ENCODE measurements at regions not wholly inside any gene's neighbourhood (a gene's known extent, or its start where the extent isn't known, plus 50 kb on each side); places are given as distances from the start of the nearest gene placed in this dataset.

GRCh38 chr9:29066141-29066640, 1492.9 kb upstream of the C9orf72 start:
- H2BK12ac ChIP-seq (ENCODE audit: low read length in 2 of 2), result no peak overlapping the region
- H3K18ac ChIP-seq (ENCODE audit: low read depth in 1 of 2, low read length in 2 of 2), result no peak overlapping the region
- no peaks in the 10 kb centered on the region for H3K79me1 ChIP-seq (replicated peaks; ENCODE audit: low read length, poor library complexity, severe bottlenecking)
- no peak overlapping the region for H3K4me3 ChIP-seq (ENCODE audit: insufficient read depth in 1 of 2, low read depth in 1 of 2, low read length in 2 of 2)
- no peak overlapping the region for H4K8ac ChIP-seq (ENCODE audit: low read length)
- H3K4ac ChIP-seq (ENCODE audit: low read depth in 1 of 2, low read length in 2 of 2), result no peak overlapping the region
- no peaks in the 10 kb centered on the region for H3K27me3 ChIP-seq (ENCODE audit: control insufficient read depth in 1 of 2, insufficient read depth in 1 of 2, low read length in 2 of 2)
- no peak overlapping the region for H4K91ac ChIP-seq (ENCODE audit: low read length)
- no peak for DNase-seq
- no peak overlapping the region for H2BK5ac ChIP-seq (ENCODE audit: low read depth, low read length, poor library complexity, severe bottlenecking)
- H3K9me3 ChIP-seq (ENCODE audit: control insufficient read depth, low read length), result no peaks in the 10 kb centered on the region
- no peak overlapping the region for H2BK15ac ChIP-seq (ENCODE audit: low read depth, poor library complexity, severe bottlenecking)
- no peak overlapping the region for H3K14ac ChIP-seq (ENCODE audit: low read length in 2 of 2)
- no peak overlapping the region for H3K23ac ChIP-seq (ENCODE audit: low read length in 2 of 2)
- no peaks in the 10 kb centered on the region for H3K4me1 ChIP-seq (ENCODE audit: control insufficient read depth, insufficient read depth, low read depth, low read length)
- no peak overlapping the region for H2AK5ac ChIP-seq (ENCODE audit: low read length, severe bottlenecking)
- 94% methylated on average over 2 of the region's 3 CpGs for WGBS
- no peak overlapping the region for H2BK120ac ChIP-seq (ENCODE audit: low read depth, low read length)
- no peak overlapping the region for H3K4me2 ChIP-seq (ENCODE audit: low read length, poor library complexity, severe bottlenecking)
- H3K36me3 ChIP-seq (ENCODE audit: control insufficient read depth in 1 of 2, insufficient read depth in 2 of 2, low read depth in 1 of 2, low read length in 2 of 2), result no peaks in the 10 kb centered on the region
- no peak overlapping the region for H2AFZ ChIP-seq (ENCODE audit: low read depth, low read length)
- no peak overlapping the region for H3K27ac ChIP-seq (ENCODE audit: low read length, poor library complexity, severe bottlenecking)
- no peak overlapping the region for H3K9ac ChIP-seq (ENCODE audit: low read length)

GRCh38 chr9:29068461-29068860, 1495.2 kb upstream of the C9orf72 start:
- no peak overlapping the region for H2BK15ac ChIP-seq (ENCODE audit: low read depth, poor library complexity, severe bottlenecking)
- H3K27me3 ChIP-seq (ENCODE audit: control insufficient read depth in 1 of 2, insufficient read depth in 1 of 2, low read length in 2 of 2), result peaks cover 0 to 3% of the 10 kb centered on the region in 2 experiments
- no peak overlapping the region for H3K4me2 ChIP-seq (ENCODE audit: low read length, poor library complexity, severe bottlenecking)
- H2AFZ ChIP-seq (ENCODE audit: low read depth, low read length), result no peak overlapping the region
- WGBS, result no CpG with 5 or more reads among the region's 2 CpGs
- no peak overlapping the region for H2BK5ac ChIP-seq (ENCODE audit: low read depth, low read length, poor library complexity, severe bottlenecking)
- H3K4me3 ChIP-seq (ENCODE audit: insufficient read depth in 1 of 2, low read depth in 1 of 2, low read length in 2 of 2), result no peak overlapping the region
- H4K91ac ChIP-seq (ENCODE audit: low read length), result no peak overlapping the region
- no peak overlapping the region for H3K4ac ChIP-seq (ENCODE audit: low read depth in 1 of 2, low read length in 2 of 2)
- no peaks in the 10 kb centered on the region for H3K9me3 ChIP-seq (ENCODE audit: control insufficient read depth, low read length)
- no peak overlapping the region for H2AK5ac ChIP-seq (ENCODE audit: low read length, severe bottlenecking)
- H3K4me1 ChIP-seq (ENCODE audit: control insufficient read depth, insufficient read depth, low read depth, low read length), result no peaks in the 10 kb centered on the region
- no peaks in the 10 kb centered on the region for H3K36me3 ChIP-seq (ENCODE audit: control insufficient read depth in 1 of 2, insufficient read depth in 2 of 2, low read depth in 1 of 2, low read length in 2 of 2)
- no peak overlapping the region for H3K14ac ChIP-seq (ENCODE audit: low read length in 2 of 2)
- H2BK12ac ChIP-seq (ENCODE audit: low read length in 2 of 2), result no peak overlapping the region
- H2BK120ac ChIP-seq (ENCODE audit: low read depth, low read length), result no peak overlapping the region
- H3K18ac ChIP-seq (ENCODE audit: low read depth in 1 of 2, low read length in 2 of 2), result no peak overlapping the region
- H4K8ac ChIP-seq (ENCODE audit: low read length), result no peak overlapping the region
- H3K9ac ChIP-seq (ENCODE audit: low read length), result no peak overlapping the region
- H3K23ac ChIP-seq (ENCODE audit: low read length in 2 of 2), result no peak overlapping the region
- no peaks in the 10 kb centered on the region for H3K79me1 ChIP-seq (replicated peaks; ENCODE audit: low read length, poor library complexity, severe bottlenecking)
- no peak overlapping the region for H3K27ac ChIP-seq (ENCODE audit: low read length, poor library complexity, severe bottlenecking)
- no peak for DNase-seq

DNA sequence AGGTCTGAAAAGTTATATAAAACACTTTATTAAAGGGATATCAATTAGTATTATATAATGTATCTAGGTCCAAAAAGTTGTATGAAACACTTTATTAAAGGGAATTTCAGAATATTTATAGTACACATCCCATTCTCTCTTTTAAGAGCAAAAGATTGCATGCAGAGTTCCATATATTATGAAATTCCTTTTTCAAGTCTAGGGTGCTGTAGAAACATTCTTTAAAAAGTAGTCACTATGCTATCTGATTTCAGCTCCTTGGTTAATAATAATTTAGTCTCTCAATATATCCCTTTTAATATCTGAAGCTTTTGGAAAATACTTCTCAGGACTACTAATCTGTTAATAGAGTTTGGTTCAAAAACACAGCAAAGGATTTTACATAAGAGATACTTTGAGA, 1496.1 kb upstream of the C9orf72 start:
- Histone ChIP-seq H3K27ac (ENCODE audit: low read length, poor library complexity, severe bottlenecking) (no peak overlapping the region), H2BK12ac (ENCODE audit: low read length in 2 of 2) (no peak overlapping the region), H3K23ac (ENCODE audit: low read length in 2 of 2) (no peak overlapping the region), H4K8ac (ENCODE audit: low read length) (no peak overlapping the region), H2AFZ (ENCODE audit: low read depth, low read length) (no peak overlapping the region), H3K4me1 (ENCODE audit: control insufficient read depth, insufficient read depth, low read depth, low read length) (no peaks in the 10 kb centered on the region), H3K27me3 (ENCODE audit: control insufficient read depth in 1 of 2, insufficient read depth in 1 of 2, low read length in 2 of 2) (peaks cover 0 to 3% of the 10 kb centered on the region in 2 experiments), H3K9ac (ENCODE audit: low read length) (no peak overlapping the region), H3K79me1 (replicated peaks; ENCODE audit: low read length, poor library complexity, severe bottlenecking) (no peaks in the 10 kb centered on the region), H3K4ac (ENCODE audit: low read depth in 1 of 2, low read length in 2 of 2) (no peak overlapping the region), H3K4me3 (ENCODE audit: insufficient read depth in 1 of 2, low read depth in 1 of 2, low read length in 2 of 2) (no peak overlapping the region), H2BK15ac (ENCODE audit: low read depth, poor library complexity, severe bottlenecking) (no peak overlapping the region), H3K14ac (ENCODE audit: low read length in 2 of 2) (no peak overlapping the region), H3K9me3 (ENCODE audit: control insufficient read depth, low read length) (no peaks in the 10 kb centered on the region), H3K36me3 (ENCODE audit: control insufficient read depth in 1 of 2, insufficient read depth in 2 of 2, low read depth in 1 of 2, low read length in 2 of 2) (no peaks in the 10 kb centered on the region), H4K91ac (ENCODE audit: low read length) (no peak overlapping the region), H2BK5ac (ENCODE audit: low read depth, low read length, poor library complexity, severe bottlenecking) (no peak overlapping the region), H2AK5ac (ENCODE audit: low read length, severe bottlenecking) (no peak overlapping the region), H3K4me2 (ENCODE audit: low read length, poor library complexity, severe bottlenecking) (no peak overlapping the region), H3K18ac (ENCODE audit: low read depth in 1 of 2, low read length in 2 of 2) (no peak overlapping the region), H2BK120ac (ENCODE audit: low read depth, low read length) (no peak overlapping the region)
- DNase-seq, result peak; percentile 17

GRCh38 chr9:29078063-29078666, 1504.9 kb upstream of the C9orf72 start:
- Histone ChIP-seq H2AK5ac (ENCODE audit: low read length, severe bottlenecking) (no peak overlapping the region), H3K23ac (ENCODE audit: low read length in 2 of 2) (no peak overlapping the region), H3K4me1 (ENCODE audit: control insufficient read depth, insufficient read depth, low read depth, low read length) (no peaks in the 10 kb centered on the region), H3K4me3 (ENCODE audit: insufficient read depth in 1 of 2, low read depth in 1 of 2, low read length in 2 of 2) (no peak overlapping the region), H2BK5ac (ENCODE audit: low read depth, low read length, poor library complexity, severe bottlenecking) (no peak overlapping the region), H3K9me3 (ENCODE audit: control insufficient read depth, low read length) (no peaks in the 10 kb centered on the region), H3K4me2 (ENCODE audit: low read length, poor library complexity, severe bottlenecking) (no peak overlapping the region), H4K91ac (ENCODE audit: low read length) (no peak overlapping the region), H3K27ac (ENCODE audit: low read length, poor library complexity, severe bottlenecking) (no peak overlapping the region), H3K4ac (ENCODE audit: low read depth in 1 of 2, low read length in 2 of 2) (no peak overlapping the region), H2BK15ac (ENCODE audit: low read depth, poor library complexity, severe bottlenecking) (no peak overlapping the region), H3K18ac (ENCODE audit: low read depth in 1 of 2, low read length in 2 of 2) (no peak overlapping the region), H2BK120ac (ENCODE audit: low read depth, low read length) (no peak overlapping the region), H2AFZ (ENCODE audit: low read depth, low read length) (no peak overlapping the region), H3K79me1 (replicated peaks; ENCODE audit: low read length, poor library complexity, severe bottlenecking) (no peaks in the 10 kb centered on the region), H3K14ac (ENCODE audit: low read length in 2 of 2) (no peak overlapping the region), H2BK12ac (ENCODE audit: low read length in 2 of 2) (no peak overlapping the region), H4K8ac (ENCODE audit: low read length) (no peak overlapping the region), H3K27me3 (ENCODE audit: control insufficient read depth in 1 of 2, insufficient read depth in 1 of 2, low read length in 2 of 2) (no peaks in the 10 kb centered on the region), H3K9ac (ENCODE audit: low read length) (peak overlapping the region; percentile 44), H3K36me3 (ENCODE audit: control insufficient read depth in 1 of 2, insufficient read depth in 2 of 2, low read depth in 1 of 2, low read length in 2 of 2) (no peaks in the 10 kb centered on the region)
- WGBS, result 20% methylated on average over 3 of the region's 3 CpGs
- peak; percentile 76 for DNase-seq
